NCI-H1048 (cell line): ENCODE measurements at regions not wholly inside any gene's neighbourhood (a gene's known extent, or its start where the extent isn't known, plus 50 kb on each side); places are given as distances from the start of the nearest gene placed in this dataset.

Source experiments
- DNase-seq: peaks from one replicate; lab custom pipeline; 2025; lab: John Stamatoyannopoulos, UW

- no peak for DNase-seq
Measured at GRCh38 chr3:153314038-153314437, 152.0 kb downstream of the RAP2B start.

DNA sequence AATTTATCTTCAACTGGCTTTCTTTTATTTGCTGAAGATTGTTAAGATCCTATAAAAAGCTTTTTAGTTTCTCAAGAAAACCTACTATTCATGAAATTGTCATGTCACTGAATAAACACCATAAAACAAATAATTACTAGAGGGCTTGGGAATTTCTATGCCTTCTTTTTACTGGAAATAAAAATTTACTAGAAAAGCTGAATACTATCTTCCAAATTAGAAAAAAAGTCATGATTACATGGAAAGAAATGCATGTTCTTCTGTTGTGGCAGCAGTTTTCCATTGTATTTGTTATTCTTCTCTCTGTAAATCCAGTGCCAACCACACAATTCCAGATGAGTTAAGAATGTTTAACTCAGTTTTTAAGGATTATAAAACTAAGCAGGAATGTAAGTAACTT lies 153.8 kb downstream of the RAP2B start:
- no peak for DNase-seq

GRCh38 chr3:153319705-153320554 lies 157.9 kb downstream of the RAP2B start:
- no peak for DNase-seq

DNA sequence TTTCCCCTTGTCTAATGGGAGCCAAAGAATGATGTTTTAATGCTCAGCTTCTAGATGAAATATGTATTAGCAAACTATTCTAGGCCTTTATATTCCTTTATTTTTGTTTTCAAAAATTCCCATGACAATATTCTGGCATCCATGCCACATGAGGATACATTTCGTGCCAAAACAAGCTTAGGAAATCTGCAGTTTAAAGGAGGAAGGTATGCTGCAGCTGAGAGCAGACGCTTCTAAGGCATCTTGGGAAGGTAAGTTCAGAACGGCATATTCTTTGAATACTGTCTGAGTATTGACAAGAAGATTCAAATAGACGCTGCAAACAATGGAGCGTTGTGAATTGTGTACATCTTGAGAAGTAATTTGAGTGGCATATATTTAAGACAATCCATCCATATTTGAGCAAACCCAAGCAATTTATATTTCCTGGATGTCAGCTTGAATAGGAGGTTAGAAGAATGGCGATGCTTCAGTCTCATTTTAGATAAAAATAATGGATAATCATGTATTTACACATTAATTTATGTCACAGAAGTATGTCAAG lies 158.6 kb downstream of the RAP2B start:
- no peak for DNase-seq

DNA sequence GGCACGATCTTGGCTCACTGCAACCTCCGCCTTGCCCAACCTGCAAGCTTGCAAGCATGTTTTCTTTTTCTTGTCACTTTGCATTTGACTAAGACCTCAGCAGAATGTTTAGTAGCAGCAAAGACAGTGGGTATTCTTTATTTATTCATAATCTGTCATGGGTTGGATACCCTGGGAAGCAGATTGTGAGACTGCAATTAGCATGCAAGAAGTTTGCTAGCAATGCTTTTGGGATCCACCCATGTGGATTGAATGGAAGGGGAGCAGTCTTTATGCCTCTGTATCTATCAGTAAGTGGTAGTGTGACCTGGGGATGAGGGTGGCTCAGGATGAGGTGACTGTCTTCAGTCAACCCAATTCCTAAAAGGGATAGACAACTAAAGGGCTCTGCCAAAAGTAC lies 166.7 kb downstream of the RAP2B start:
- no peak for DNase-seq

GRCh38 chr3:153330901-153331300 lies 168.9 kb downstream of the RAP2B start:
- no peak for DNase-seq

DNA sequence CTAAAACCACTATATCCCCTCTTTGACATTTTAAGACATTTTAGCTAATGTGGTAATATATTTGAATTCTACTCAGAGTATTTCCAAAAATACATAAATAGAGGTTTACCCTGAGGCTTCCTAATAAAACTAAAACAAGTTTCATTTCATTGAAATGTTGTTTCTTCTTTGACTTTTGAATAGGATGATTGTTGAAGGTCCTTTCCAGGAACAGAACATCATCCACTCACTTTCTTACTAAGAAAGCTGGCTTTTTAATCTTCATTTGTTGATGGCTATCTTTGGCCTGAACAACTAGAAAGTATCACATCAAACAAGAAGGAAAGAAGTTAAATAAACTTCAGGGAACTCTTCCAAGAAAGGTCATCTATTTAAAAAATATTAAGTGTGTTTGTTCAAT lies 169.7 kb downstream of the RAP2B start:
- DNase-seq = no peak

- no peak for DNase-seq
Measured at GRCh38 chr3:153334558-153334957, 172.5 kb downstream of the RAP2B start.

GRCh38 chr3:153337369-153337768 lies 175.3 kb downstream of the RAP2B start:
- DNase-seq = no peak

- no peak for DNase-seq
Measured at GRCh38 chr3:153338487-153338886, 176.5 kb downstream of the RAP2B start.

- no peak for DNase-seq
Measured at GRCh38 chr3:153339065-153339464, 177.0 kb downstream of the RAP2B start.

DNA sequence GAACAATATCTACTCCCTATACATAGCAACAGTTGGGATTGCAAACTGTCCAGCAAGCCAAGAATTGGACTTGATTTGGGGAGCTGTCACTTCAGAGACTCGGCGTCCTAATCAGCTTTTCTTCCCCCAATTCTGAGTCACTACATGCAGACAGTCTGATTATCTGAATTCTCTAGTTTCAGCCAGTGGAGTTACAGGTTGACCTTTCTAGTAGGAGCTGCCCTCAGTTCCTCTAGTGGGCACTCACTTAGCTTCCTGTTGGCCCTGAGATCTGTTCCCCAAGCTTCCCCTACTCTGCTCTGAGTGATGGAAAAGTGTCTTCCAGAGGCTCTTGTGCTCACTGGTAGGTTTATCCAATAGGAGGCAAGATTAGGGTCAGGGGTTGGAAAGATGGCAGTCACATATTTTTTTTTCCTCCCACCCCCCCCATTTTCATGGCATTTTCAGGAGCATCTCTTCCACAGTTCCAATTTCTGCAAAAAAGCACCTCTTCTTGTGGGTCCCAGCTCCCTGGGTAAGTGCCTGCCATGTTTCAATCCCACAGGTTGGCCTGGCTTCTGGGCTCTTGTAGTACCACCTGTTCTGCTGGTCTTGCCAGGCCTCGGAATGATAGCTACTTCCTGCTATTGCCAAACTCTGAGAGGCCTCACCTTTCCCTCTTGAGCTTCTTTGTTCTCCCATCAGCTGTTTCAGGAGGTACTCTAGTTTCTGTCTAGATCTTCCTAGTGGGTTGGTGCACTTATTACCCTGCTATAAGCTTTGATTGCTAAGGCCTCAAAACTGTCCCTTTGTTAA lies 182.2 kb downstream of the RAP2B start:
- DNase-seq = no peak

- no peak for DNase-seq
Measured at GRCh38 chr3:153348457-153349107, 186.6 kb downstream of the RAP2B start.

GRCh38 chr3:153349108-153349499 lies 187.1 kb downstream of the RAP2B start:
- no peak for DNase-seq

DNA sequence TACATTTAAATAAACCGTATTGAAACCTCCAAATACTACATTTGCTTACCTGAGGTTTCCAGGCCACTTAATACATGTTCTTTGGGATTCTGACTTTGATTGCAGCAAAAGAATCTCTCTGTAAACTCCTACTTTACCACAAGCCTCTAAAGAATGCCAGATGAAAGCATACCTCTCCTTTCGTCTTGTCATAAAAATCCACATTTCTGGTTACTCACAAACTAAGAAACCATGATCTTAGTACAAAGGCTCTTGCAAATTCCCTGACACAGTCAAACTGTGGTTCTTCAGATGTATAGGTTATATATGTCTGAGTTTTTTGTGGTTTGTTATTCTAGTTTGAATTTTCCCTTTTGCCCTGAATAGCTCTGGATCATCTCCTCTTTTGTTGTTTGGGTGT lies 188.4 kb downstream of the RAP2B start:
- DNase-seq = no peak

GRCh38 chr3:153354641-153355040 lies 192.6 kb downstream of the RAP2B start:
- DNase-seq = no peak

- DNase-seq = no peak
Measured at GRCh38 chr3:153355559-153355958, 193.5 kb downstream of the RAP2B start.

- no peak for DNase-seq
Measured at GRCh38 chr3:153356908-153357307, 194.9 kb downstream of the RAP2B start.

DNA sequence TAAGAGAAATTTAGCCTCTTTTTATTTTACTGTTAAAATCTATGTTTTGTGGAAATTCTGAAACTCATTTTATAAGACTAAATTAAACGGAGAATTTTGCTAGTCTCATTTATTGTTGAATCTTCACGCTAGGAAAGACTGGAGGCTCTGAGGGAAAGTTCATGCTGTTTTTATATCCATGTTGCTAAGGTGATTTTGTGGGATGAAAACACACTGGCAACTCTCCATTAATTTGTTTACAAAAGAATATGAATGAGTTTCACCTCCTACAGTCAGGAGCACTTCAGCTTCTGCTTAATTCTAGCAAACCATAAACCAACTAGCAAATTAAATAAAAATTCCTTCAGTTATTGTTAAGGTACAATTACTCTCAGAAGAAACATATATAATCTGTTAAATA lies 195.4 kb downstream of the RAP2B start:
- no peak for DNase-seq

GRCh38 chr3:153369561-153370374 lies 207.7 kb downstream of the RAP2B start:
- DNase-seq = no peak

DNA sequence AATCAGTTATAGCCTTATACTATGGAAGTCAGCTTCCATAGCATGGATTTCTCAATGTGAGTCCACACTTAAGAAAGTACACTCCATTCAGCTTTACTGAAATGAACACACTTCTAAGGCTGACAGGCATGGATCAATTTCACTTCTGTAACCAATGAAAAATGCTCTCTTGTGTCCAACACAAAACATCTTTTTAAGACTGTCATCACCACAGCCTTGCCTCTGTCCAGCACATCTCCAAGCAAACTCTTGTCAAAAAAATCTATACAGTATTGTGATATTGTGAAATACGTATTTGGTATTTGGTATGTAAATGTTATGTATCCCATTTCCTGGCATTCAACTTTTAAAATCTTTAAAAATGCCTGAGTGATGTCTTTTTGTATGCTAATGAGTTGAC lies 208.7 kb downstream of the RAP2B start:
- DNase-seq = no peak

GRCh38 chr3:153372326-153372725 lies 210.3 kb downstream of the RAP2B start:
- DNase-seq = no peak
